Lung (tissue), 11 donors: ENCODE measurements at regions not wholly inside any gene's neighbourhood (a gene's known extent, or its start where the extent isn't known, plus 50 kb on each side); places are given as distances from the start of the nearest gene placed in this dataset.

ENCODE experiments used
- ATAC-seq: fragments of 200-7000 bp; cut with Tn5 transposase; one replicate; pipeline ENCODE4 v1.9.1; 2020; ENCODE audit warnings: moderate number of reproducible peaks; ENCODE audit not compliant: insufficient read depth, low FRiP score
- DNase-seq, 3 donors: peaks; one replicate each; pipeline ENCODE4 v3.0.0-alpha.2; 2013 to 2017
- H3K27ac ChIP-seq, 2 donors: one replicate each; pipeline ENCODE4 v1.5.1; 2013; ENCODE audit warnings: mild to moderate bottlenecking in 2 of 2, moderate library complexity in 2 of 2, control low read depth in 1 of 2, inconsistent platforms in 1 of 2, low read depth in 1 of 2, low read length in 1 of 2
- H3K27me3 ChIP-seq, 3 donors: one replicate each; pipeline ENCODE4 v1.5.1; 2013; ENCODE audit warnings: low read length in 2 of 3; ENCODE audit not compliant: control insufficient read depth in 3 of 3, insufficient read depth in 3 of 3
- H3K36me3 ChIP-seq, 4 donors: one replicate each; pipeline ENCODE4 v1.5.1; 2013; ENCODE audit warnings: low read length in 4 of 4, mild to moderate bottlenecking in 1 of 4, moderate library complexity in 1 of 4; ENCODE audit not compliant: control insufficient read depth in 4 of 4, insufficient read depth in 4 of 4
- H3K4me1 ChIP-seq, 5 donors: one replicate each; pipeline ENCODE4 v1.5.1; 2013; ENCODE audit warnings: low read length in 5 of 5, mild to moderate bottlenecking in 2 of 5, moderate library complexity in 1 of 5; ENCODE audit not compliant: control insufficient read depth in 5 of 5, insufficient read depth in 5 of 5
- H3K4me3 ChIP-seq: one replicate; pipeline ENCODE4 v1.5.1; 2013; ENCODE audit warnings: mild to moderate bottlenecking, control low read depth, moderate library complexity
- H3K9ac ChIP-seq, 2 donors: one replicate each; pipeline ENCODE4 v1.5.1; 2013; ENCODE audit warnings: low read length in 2 of 2, control low read depth in 1 of 2; ENCODE audit not compliant: insufficient read depth in 1 of 2
- H3K9me3 ChIP-seq, 4 donors: one replicate each; pipeline ENCODE4 v1.5.1; 2013; ENCODE audit warnings: low read length in 3 of 4, mild to moderate bottlenecking in 1 of 4, moderate library complexity in 1 of 4; ENCODE audit not compliant: control insufficient read depth in 4 of 4, insufficient read depth in 3 of 4
- WGBS, 2 donors: extraction: QIAGEN DNeasy Blood & Tissue Kit; methylation state at CpG; one replicate each; pipeline ENCODE4 v1.1.7; 2013; 5-methylcytosine and 5-hydroxymethylcytosine counted together
- TF ChIP-seq, protein P1 (sequence below): IDR thresholded peaks from 2 replicates; pipeline ENCODE4 v1.5.1; 2012; ENCODE audit warnings: mild to moderate bottlenecking; ENCODE audit errors: control extremely low read depth, extremely low read depth
- donor health status: control.
- donor health status: control.
- donor health status: Bipolar disorder and iron deficiency.
- donor health status: healthy.
- donor health status: DM: yes; HTN: yes; CAD: no.

GRCh38 chr11:100536979-100537378, 150.1 kb upstream of the ARHGAP42 start:
- TF ChIP-seq, protein P1, sequence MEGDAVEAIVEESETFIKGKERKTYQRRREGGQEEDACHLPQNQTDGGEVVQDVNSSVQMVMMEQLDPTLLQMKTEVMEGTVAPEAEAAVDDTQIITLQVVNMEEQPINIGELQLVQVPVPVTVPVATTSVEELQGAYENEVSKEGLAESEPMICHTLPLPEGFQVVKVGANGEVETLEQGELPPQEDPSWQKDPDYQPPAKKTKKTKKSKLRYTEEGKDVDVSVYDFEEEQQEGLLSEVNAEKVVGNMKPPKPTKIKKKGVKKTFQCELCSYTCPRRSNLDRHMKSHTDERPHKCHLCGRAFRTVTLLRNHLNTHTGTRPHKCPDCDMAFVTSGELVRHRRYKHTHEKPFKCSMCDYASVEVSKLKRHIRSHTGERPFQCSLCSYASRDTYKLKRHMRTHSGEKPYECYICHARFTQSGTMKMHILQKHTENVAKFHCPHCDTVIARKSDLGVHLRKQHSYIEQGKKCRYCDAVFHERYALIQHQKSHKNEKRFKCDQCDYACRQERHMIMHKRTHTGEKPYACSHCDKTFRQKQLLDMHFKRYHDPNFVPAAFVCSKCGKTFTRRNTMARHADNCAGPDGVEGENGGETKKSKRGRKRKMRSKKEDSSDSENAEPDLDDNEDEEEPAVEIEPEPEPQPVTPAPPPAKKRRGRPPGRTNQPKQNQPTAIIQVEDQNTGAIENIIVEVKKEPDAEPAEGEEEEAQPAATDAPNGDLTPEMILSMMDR: no peak
- peaks cover 0 to 2% (median 0%) of the 10 kb centered on the region in 4 donors for H3K9me3 ChIP-seq
- no peaks in the 10 kb centered on the region for H3K36me3 ChIP-seq
- no peak overlapping the region for H3K27ac ChIP-seq
- H3K9ac ChIP-seq: no peak overlapping the region
- ATAC-seq (no peak), DNase-seq (no peak)
- 53 to 75% methylated on average over 5 of the region's 5 CpGs for WGBS, 2 donors
- H3K4me3 ChIP-seq: no peak overlapping the region
- no peaks in the 10 kb centered on the region for H3K27me3 ChIP-seq
- H3K4me1 ChIP-seq: no peaks in the 10 kb centered on the region

DNA sequence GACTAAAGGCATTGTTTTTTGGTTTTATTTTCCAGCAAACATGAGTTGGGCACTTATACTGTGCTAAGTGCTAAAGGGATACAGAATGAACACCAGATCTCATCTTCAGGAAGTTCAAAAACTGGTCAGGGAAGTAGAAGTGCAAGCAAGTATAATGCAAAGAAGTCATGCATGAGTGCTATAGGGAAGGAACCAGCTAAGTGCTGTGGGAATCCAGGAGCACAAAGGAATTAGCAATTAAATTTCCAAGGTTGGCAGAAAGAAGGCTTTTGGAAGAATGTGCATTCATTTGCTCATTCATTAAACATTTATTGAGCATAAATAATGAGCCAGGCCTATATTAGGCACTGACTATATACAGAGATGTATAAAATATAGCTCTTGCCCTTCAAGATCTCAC, 143.7 kb upstream of the ARHGAP42 start:
- Histone ChIP-seq H3K27ac (no peak overlapping the region), H3K9me3 (no peaks in the 10 kb centered on the region), H3K4me1 (no peaks in the 10 kb centered on the region), H3K36me3 (no peaks in the 10 kb centered on the region), H3K9ac (no peak overlapping the region), H3K27me3 (no peaks in the 10 kb centered on the region), H3K4me3 (no peak overlapping the region)
- ATAC-seq: no peak
- no peak for DNase-seq
- TF ChIP-seq, protein P1: no peak

DNA sequence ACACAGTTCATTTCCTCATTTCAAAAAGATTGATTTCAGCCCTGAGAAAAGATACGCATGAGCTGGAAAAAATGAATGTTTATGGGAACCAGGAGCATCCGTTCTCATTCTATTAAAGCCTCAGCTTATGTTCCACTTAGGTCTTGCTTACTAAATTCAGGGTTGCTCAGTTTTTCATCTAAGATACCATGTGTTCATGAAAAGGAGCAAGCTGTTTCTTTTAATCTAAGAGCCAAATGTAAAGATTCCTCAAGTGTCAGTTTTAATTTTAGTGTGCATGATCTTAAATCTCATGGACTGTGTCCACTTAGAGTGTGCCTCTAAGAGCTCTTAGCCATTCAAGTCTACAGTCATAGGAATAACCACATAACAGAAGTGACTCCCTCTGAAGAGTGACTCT, 141.5 kb upstream of the ARHGAP42 start:
- 59 to 64% methylated on average over 2 of the region's 2 CpGs for WGBS, 2 donors
- no peak for ATAC-seq
- H3K36me3 ChIP-seq: no peaks in the 10 kb centered on the region

GRCh38 chr11:100545970-100546369, 141.1 kb upstream of the ARHGAP42 start:
- H3K27ac ChIP-seq: no peak overlapping the region
- TF ChIP-seq, protein P1: no peak
- H3K4me3 ChIP-seq: no peak overlapping the region
- H3K9ac ChIP-seq: no peak overlapping the region
- no peaks in the 10 kb centered on the region for H3K4me1 ChIP-seq
- ATAC-seq (no peak), DNase-seq (no peak)
- WGBS, 2 donors: 80 to 95% methylated on average over 1 of the region's 1 CpG
- no peaks in the 10 kb centered on the region for H3K36me3 ChIP-seq
- no peaks in the 10 kb centered on the region for H3K27me3 ChIP-seq
- no peaks in the 10 kb centered on the region for H3K9me3 ChIP-seq

More for the DNA sequence above, 141.5 kb upstream of the ARHGAP42 start:
- DNase-seq: no peak
- no peak overlapping the region for H3K4me3 ChIP-seq
- no peaks in the 10 kb centered on the region for H3K9me3 ChIP-seq
- TF ChIP-seq, protein P1: no peak
- no peak overlapping the region for H3K9ac ChIP-seq
- H3K27ac ChIP-seq: no peak overlapping the region
- no peaks in the 10 kb centered on the region for H3K4me1 ChIP-seq
- no peaks in the 10 kb centered on the region for H3K27me3 ChIP-seq
